H9 (cell line): ENCODE measurements at regions not wholly inside any gene's neighbourhood (a gene's known extent, or its start where the extent isn't known, plus 50 kb on each side); places are given as distances from the start of the nearest gene placed in this dataset.
"Not testable (repeated sequence)": the region's sequence is repeated elsewhere in the genome, so short reads cannot be mapped to it uniquely, and the experiment has no call there.

Experiments
- DNase-seq: peaks from one replicate; pipeline ENCODE4 v3.0.0-alpha.2; 2017
- H2AFZ ChIP-seq: one replicate; pipeline ENCODE4 v1.6.1; 2013; ENCODE audit warnings: mild to moderate bottlenecking, low read length, control low read depth, moderate library complexity
- H2AK5ac ChIP-seq: 2 replicates; pipeline ENCODE4 v1.6.1; 2013; ENCODE audit warnings: low read length, control low read depth, mixed read lengths; ENCODE audit not compliant: insufficient read length
- H2BK120ac ChIP-seq: one replicate; pipeline ENCODE4 v1.6.1; 2013; ENCODE audit warnings: low read depth, mild to moderate bottlenecking, low read length, control low read depth, inconsistent platforms; ENCODE audit not compliant: poor library complexity, severe bottlenecking
- H2BK12ac ChIP-seq: 2 replicates; pipeline ENCODE4 v1.6.1; 2013; ENCODE audit warnings: low read length, control low read depth, mixed read lengths, low read depth; ENCODE audit not compliant: insufficient read length
- H2BK15ac ChIP-seq: 2 replicates; pipeline ENCODE4 v1.6.1; 2013; ENCODE audit warnings: low read depth, low read length, control low read depth
- H2BK20ac ChIP-seq: one replicate; pipeline ENCODE4 v1.6.1; 2013; ENCODE audit warnings: low read depth, mild to moderate bottlenecking, low read length, control low read depth, inconsistent platforms; ENCODE audit not compliant: poor library complexity, severe bottlenecking
- H2BK5ac ChIP-seq: 2 replicates; pipeline ENCODE4 v1.6.1; 2013; ENCODE audit warnings: low read length, control low read depth, mixed read lengths; ENCODE audit not compliant: insufficient read length
- H3K14ac ChIP-seq: 2 replicates; pipeline ENCODE4 v1.6.1; 2013; ENCODE audit warnings: low read length, control low read depth; ENCODE audit not compliant: insufficient read depth
- H3K18ac ChIP-seq: 2 replicates; pipeline ENCODE4 v1.6.1; 2013; ENCODE audit warnings: low read depth, mild to moderate bottlenecking, mixed read lengths, low read length, control low read depth; ENCODE audit not compliant: insufficient read length
- H3K23ac ChIP-seq: 2 replicates; pipeline ENCODE4 v1.6.1; 2013; ENCODE audit warnings: low read length, control low read depth, mixed read lengths, low read depth; ENCODE audit not compliant: insufficient read length
- H3K23me2 ChIP-seq: 2 replicates; pipeline ENCODE4 v1.6.1; 2013; ENCODE audit warnings: low read depth, mild to moderate bottlenecking, mixed read lengths, low read length, control low read depth; ENCODE audit not compliant: insufficient read length, poor library complexity, severe bottlenecking
- H3K27ac ChIP-seq: 2 replicates; pipeline ENCODE4 v1.5.1; 2013; ENCODE audit warnings: low read length, control low read depth, mixed read lengths, low read depth; ENCODE audit not compliant: insufficient read length
- H3K27me3 ChIP-seq: 2 replicates; pipeline ENCODE4 v1.6.1; 2013; ENCODE audit warnings: low read length, control low read depth, inconsistent platforms; ENCODE audit not compliant: insufficient read depth
- H3K4ac ChIP-seq: 2 replicates; pipeline ENCODE4 v1.6.1; 2013; ENCODE audit warnings: low read depth, mild to moderate bottlenecking, control low read depth, inconsistent platforms, low read length, moderate library complexity
- H3K4me1 ChIP-seq: 2 replicates; pipeline ENCODE4 v1.6.1; 2013; ENCODE audit warnings: low read length, control low read depth, inconsistent platforms; ENCODE audit not compliant: insufficient read depth
- H3K4me2 ChIP-seq: 2 replicates; pipeline ENCODE4 v1.6.1; 2013; ENCODE audit warnings: low read length, control low read depth, mixed read lengths; ENCODE audit not compliant: insufficient read length, insufficient read depth
- H3K56ac ChIP-seq: 2 replicates; pipeline ENCODE4 v1.6.1; 2013; ENCODE audit warnings: low read depth, mild to moderate bottlenecking, mixed read lengths, low read length, control low read depth; ENCODE audit not compliant: insufficient read length
- H3K79me1 ChIP-seq: 2 replicates; pipeline ENCODE4 v1.6.1; 2013; ENCODE audit warnings: low read depth, mild to moderate bottlenecking, moderate library complexity, low read length, control low read depth, inconsistent platforms; ENCODE audit not compliant: insufficient read depth, poor library complexity, severe bottlenecking
- H3K79me2 ChIP-seq: 2 replicates; pipeline ENCODE4 v1.6.1; 2013; ENCODE audit warnings: low read length, control low read depth, inconsistent platforms; ENCODE audit not compliant: insufficient read depth
- H3K9ac ChIP-seq: 2 replicates; pipeline ENCODE4 v1.6.1; 2013; ENCODE audit warnings: low read length, control low read depth, mixed read lengths; ENCODE audit not compliant: insufficient read length; ENCODE audit errors: extremely low read depth
- H3K9me3 ChIP-seq: one replicate; pipeline ENCODE4 v1.6.1; 2013; ENCODE audit warnings: low read depth, low read length, inconsistent platforms; ENCODE audit not compliant: control insufficient read depth
- H3T11ph ChIP-seq: one replicate; pipeline ENCODE4 v1.6.1; 2013; ENCODE audit warnings: mild to moderate bottlenecking, low read length, control low read depth, inconsistent platforms
- H4K20me1 ChIP-seq: one replicate; pipeline ENCODE4 v1.6.1; 2013; ENCODE audit not compliant: control insufficient read depth, insufficient read length, insufficient read depth
- H4K5ac ChIP-seq: 2 replicates; pipeline ENCODE4 v1.6.1; 2013; ENCODE audit warnings: low read depth, mild to moderate bottlenecking, mixed read lengths, low read length, control low read depth; ENCODE audit not compliant: insufficient read length
- H4K8ac ChIP-seq: replicated peaks from 2 replicates; pipeline ENCODE4 v1.6.1; 2013; ENCODE audit warnings: low read length, control low read depth, mixed read lengths, low read depth; ENCODE audit not compliant: insufficient read length
- H4K91ac ChIP-seq: 2 replicates; pipeline ENCODE4 v1.6.1; 2013; ENCODE audit warnings: low read depth, mild to moderate bottlenecking, moderate library complexity, mixed read lengths, low read length, control low read depth; ENCODE audit not compliant: insufficient read length
- H3K27ac Mint-ChIP-seq, 3 experiments: 2 replicates in 2 of 3; 3 replicates in 1 of 3; pipeline ENCODE4 v1.8.0; 2020 to 2021; ENCODE audit warnings: mixed read lengths in 3 of 3, mild to moderate bottlenecking in 1 of 3, moderate library complexity in 1 of 3
- H3K27me3 Mint-ChIP-seq: 2 replicates; pipeline ENCODE4 v1.8.0; 2021; ENCODE audit warnings: low read depth, mild to moderate bottlenecking, moderate library complexity, mixed read lengths
- H3K36me3 Mint-ChIP-seq, 3 experiments: 2 replicates in 2 of 3; 3 replicates in 1 of 3; pipeline ENCODE4 v1.8.0; 2020 to 2021; ENCODE audit warnings: low read depth in 3 of 3, mixed read lengths in 3 of 3; ENCODE audit not compliant: insufficient read depth in 1 of 3
- H3K4me1 Mint-ChIP-seq, 2 experiments: 2 replicates each; pipeline ENCODE4 v1.8.0; 2020; ENCODE audit warnings: mixed read lengths in 2 of 2
- H3K4me3 Mint-ChIP-seq, 2 experiments: 2 replicates in 1 of 2; 3 replicates in 1 of 2; pipeline ENCODE4 v1.8.0; 2020 to 2021; ENCODE audit warnings: mild to moderate bottlenecking in 2 of 2, mixed read lengths in 2 of 2, moderate library complexity in 1 of 2
- H3K9me3 Mint-ChIP-seq, 2 experiments: 2 replicates in 1 of 2; 3 replicates in 1 of 2; pipeline ENCODE4 v1.8.0; 2020; ENCODE audit warnings: mild to moderate bottlenecking in 2 of 2, mixed read lengths in 2 of 2, moderate library complexity in 1 of 2
- CTCF ChIP-seq: fragments of 200-600 bp; sonication (generic); conservative IDR thresholded peaks from 3 replicates; pipeline ENCODE4 v1.8.0; 2021; ENCODE audit warnings: antibody characterized with exemption, mild to moderate bottlenecking
- whole genome bisulfite sequencing: extraction: QIAGEN DNeasy Blood & Tissue Kit; methylation state at CpG from one replicate; pipeline ENCODE4 v1.1.7; 2013; ENCODE audit warnings: missing lambda C conversion rate, low lambda C conversion rate, mixed read lengths; ENCODE audit not compliant: insufficient read length; ENCODE audit errors: extremely low coverage; 5-methylcytosine and 5-hydroxymethylcytosine counted together

GRCh38 chr4:93918856-93919255, 90.3 kb downstream of the ATOH1 start:
- Histone ChIP-seq H3K4me1 (no peaks in the 10 kb centered on the region), H4K5ac (no peak overlapping the region), H4K8ac (no peak overlapping the region), H3K4ac (no peak overlapping the region), H3K18ac (no peak overlapping the region), H3K4me2 (no peak overlapping the region), H3K79me2 (no peaks in the 10 kb centered on the region), H3K23ac (no peak overlapping the region), H2AK5ac (no peak overlapping the region), H3K9me3 (no peaks in the 10 kb centered on the region), H2BK120ac (no peak overlapping the region), H4K91ac (no peak overlapping the region), H3K56ac (no peak overlapping the region), H2BK15ac (no peak overlapping the region), H4K20me1 (no peaks in the 10 kb centered on the region), H3K14ac (no peak overlapping the region), H3T11ph (no peak overlapping the region), H2AFZ (no peak overlapping the region), H2BK20ac (no peak overlapping the region), H3K79me1 (peaks cover 2% of the 10 kb centered on the region), H2BK5ac (no peak overlapping the region), H3K27ac (no peak overlapping the region), H3K9ac (no peak overlapping the region), H3K23me2 (no peaks in the 10 kb centered on the region), H3K27me3 (no peaks in the 10 kb centered on the region), H2BK12ac (no peak overlapping the region)
- no peak for DNase-seq
- Mint-ChIP-seq H3K9me3 (peaks cover 0 to 6% of the 10 kb centered on the region in 2 experiments; a peak in 1 of 5 replicates), H3K36me3 (no peaks in the 10 kb centered on the region; a peak in 1 of 7 replicates), H3K27ac (no peak overlapping the region), H3K4me1 (no peaks in the 10 kb centered on the region), H3K4me3 (no peak overlapping the region), H3K27me3 (no peaks in the 10 kb centered on the region)
- no CpG with 5 or more reads among the region's 2 CpGs for WGBS
- TF ChIP-seq CTCF = no peak

GRCh38 chr4:93923570-93923969, 95.0 kb downstream of the ATOH1 start:
- H3K23me2 ChIP-seq, H3K9me3 ChIP-seq, H3K36me3 Mint-ChIP-seq, H3K4ac ChIP-seq, H3K14ac ChIP-seq, H2BK12ac ChIP-seq, H3K4me1 Mint-ChIP-seq, H3K27ac Mint-ChIP-seq, H4K5ac ChIP-seq, H3K79me1 ChIP-seq, H2BK20ac ChIP-seq, H3K9ac ChIP-seq, DNase-seq, H3K4me1 ChIP-seq, H2AFZ ChIP-seq, H3K4me3 Mint-ChIP-seq, H3K27me3 Mint-ChIP-seq, H3K27me3 ChIP-seq, H3K4me2 ChIP-seq, H3K23ac ChIP-seq, H3K27ac ChIP-seq, H2BK15ac ChIP-seq, H3K79me2 ChIP-seq, H4K20me1 ChIP-seq, H3K18ac ChIP-seq, H3K56ac ChIP-seq, H3T11ph ChIP-seq, H2AK5ac ChIP-seq, H2BK5ac ChIP-seq, H4K8ac ChIP-seq, H4K91ac ChIP-seq, H2BK120ac ChIP-seq: not testable (repeated sequence)
- H3K9me3 Mint-ChIP-seq = peaks cover 0 to 17% of the 10 kb centered on the region in 2 experiments; a peak in 2 of 5 replicates
- no CpG with 5 or more reads among the region's 2 CpGs for WGBS
